HG02642 (cell line): ENCODE measurements at regions not wholly inside any gene's neighbourhood (a gene's known extent, or its start where the extent isn't known, plus 50 kb on each side); places are given as distances from the start of the nearest gene placed in this dataset.
"Not testable (repeated sequence)": the region's sequence is repeated elsewhere in the genome, so short reads cannot be mapped to it uniquely, and the experiment has no call there.

ENCODE experiments used
- ATAC-seq: cut with Tn5 transposase; IDR thresholded peaks from one replicate; pipeline ENCODE4 v1.9.1; 2021; ENCODE audit warnings: mild to moderate bottlenecking; ENCODE audit not compliant: unreplicated experiment, poor library complexity

DNA sequence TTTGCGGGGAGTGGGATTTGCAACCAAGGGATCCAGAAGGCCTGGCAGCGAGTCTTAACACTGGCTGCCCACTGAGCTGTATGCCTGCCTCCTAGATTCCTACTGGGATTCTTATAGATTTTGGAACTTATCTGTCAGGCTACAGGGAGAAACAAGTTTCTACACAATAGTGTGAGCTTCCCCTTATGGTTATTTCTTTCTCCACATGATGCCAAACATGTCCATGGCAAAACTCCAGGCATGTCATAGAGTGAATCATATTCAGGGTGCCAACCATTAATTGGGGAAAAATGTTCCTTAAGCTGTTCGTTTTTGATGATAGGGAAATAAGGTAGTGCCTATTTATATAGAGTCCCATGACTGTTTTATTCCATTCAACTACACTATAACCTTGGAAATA is 1185.2 kb upstream of the CELF4 start:
- ATAC-seq = no peak

DNA sequence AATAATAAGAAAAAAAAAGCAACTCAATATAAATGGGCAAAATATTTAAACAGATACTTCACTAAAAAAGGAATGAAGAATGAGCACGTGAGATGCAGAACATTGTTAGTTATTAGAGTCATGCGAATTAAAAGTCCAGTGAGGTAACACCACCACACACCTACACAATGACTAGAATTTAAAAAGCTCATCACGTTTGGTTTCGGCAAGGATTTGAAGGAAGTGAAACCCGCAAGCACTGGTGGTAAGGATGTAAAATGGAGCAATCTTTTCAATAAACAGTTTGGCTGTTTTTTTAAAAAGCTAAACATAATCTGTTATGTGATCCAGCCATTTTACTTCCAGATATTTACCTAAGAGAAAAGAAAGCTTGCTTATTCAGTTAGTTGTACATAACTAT is 1181.6 kb upstream of the CELF4 start:
- no peak for ATAC-seq

DNA sequence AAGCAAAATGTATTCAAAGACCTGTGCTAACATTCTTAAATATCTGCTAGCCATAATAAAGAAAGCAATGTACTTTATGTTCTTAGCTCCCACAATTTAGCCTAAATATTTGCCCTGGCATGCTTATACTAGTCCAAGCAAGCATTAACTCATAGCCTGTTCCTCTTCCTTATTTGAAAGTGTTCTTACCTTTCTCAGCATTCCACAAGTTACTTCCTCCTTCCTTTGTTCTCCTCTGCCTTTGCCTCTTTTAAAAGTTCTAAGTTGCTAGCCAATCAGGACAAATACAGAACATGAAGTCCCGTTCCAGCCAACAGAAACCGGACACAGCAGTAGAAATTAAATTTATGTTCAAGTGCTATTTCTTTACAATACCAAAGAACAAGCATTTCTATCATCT is 1154.6 kb upstream of the CELF4 start:
- ATAC-seq = not testable (repeated sequence)

DNA sequence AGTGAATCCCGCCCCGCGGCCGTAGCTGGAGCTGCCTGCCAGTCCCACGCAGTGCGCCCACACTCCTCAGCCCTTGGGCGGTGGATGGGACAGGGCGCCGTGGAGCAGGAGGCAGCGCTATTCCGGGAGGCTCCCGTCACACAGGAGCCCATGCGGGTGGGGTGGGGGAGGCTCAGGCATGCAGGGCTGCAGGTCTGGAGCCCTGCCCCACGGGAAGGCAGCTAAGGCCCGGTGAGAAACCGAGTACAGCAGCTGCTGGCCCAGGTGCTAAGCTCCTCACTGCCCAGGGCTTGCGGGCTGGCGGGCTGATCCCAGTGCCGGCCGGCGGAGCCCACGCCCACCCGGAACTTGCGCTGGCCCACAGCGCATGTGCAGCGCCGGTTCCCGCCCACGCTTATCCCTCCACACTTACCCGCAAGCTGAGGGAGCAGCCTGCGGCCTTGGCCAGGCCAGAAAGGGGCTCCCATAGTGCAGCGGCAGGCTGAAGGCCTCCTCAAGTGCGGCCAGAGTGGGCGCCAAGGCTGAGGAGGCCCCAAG is 1152.8 kb upstream of the CELF4 start:
- no peak for ATAC-seq

DNA sequence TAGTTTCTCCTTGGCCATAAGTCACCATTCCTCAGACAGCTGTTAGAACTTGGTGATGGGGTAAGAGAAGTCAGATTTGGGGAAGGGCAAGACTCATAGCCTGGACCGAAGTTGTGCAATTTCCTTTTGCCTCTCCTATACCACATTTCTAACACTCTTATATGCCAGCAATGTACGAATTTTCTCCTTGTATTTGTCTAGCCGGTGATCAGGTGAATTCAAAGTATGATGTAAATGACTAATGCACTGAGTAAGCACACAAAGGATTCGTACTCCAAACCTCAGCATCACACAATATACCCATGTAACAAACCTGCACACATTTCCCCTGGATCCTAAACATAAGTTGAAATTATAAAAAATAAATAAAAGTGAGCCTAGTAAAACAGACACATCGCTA is 1143.5 kb upstream of the CELF4 start:
- ATAC-seq = no peak

DNA sequence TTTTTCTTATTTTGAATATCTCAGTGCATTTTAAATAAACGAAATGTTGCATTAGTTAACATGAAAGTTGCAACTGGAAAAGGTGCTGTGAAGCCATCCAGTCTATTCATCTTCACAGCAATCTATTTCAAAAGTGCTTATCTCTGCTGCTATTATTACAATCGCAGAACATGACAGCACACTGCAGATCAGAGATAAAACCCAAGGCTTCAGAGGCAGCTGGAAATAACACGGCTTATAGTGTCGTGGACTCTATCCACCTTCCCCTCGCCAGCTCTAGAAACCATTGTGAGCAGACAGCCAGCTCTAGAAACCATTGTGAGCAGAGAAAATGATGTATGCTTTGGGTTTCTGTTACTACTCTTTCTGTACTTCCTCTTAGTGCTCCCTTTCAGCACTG is 1140.8 kb upstream of the CELF4 start:
- ATAC-seq = no peak

DNA sequence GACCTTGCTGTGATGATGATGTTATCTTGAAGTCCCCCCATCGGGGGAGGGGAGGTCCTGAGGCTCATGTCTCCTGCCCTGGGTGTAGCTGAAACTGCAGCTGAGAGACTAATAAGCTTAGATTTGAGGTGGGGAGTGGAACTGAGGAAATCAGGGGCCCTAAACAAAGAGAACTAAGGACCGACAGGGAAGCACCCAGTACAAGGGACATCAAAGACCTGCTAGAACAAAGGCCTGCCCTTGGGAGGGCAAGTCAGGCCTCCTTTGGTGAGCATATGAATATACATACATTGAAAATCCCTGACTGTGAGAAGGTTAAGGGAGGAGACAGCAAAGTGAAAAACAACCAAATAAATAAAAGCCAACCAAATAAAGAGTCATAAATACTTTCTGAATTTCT is 1132.5 kb upstream of the CELF4 start:
- ATAC-seq = no peak

DNA sequence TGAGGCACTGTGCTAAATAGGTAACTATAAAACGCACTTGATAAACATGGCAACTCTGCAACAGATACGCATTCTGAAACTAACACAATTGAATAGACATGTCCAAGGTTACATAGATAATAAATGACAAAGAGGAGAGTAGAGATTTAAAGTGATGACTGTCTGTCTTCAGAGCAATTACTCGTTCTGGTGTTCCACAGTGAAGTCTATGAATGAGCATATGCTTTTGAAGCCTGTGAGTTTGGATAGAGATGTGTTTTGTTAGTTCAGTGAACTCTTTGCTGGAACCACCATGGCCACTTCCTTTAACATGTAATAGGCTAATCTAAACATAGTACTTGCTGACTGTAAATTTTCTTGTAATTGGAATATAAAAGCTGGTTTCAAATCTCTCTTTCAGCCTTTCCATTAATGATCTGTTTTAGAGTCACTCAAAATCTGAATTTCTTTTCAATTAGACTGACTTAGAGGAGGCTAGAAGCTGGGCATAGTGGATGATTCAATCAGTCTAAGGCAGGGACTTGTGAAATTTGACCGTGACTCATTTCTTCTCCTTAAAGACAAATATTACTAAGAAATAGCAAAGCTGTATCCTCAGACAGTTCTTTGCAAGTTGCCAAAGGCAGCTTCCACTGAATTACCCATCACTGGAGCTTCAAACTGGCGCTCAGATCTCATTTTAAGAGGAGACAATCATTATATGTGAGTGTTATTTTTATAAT is 1130.1 kb upstream of the CELF4 start:
- ATAC-seq = no peak

DNA sequence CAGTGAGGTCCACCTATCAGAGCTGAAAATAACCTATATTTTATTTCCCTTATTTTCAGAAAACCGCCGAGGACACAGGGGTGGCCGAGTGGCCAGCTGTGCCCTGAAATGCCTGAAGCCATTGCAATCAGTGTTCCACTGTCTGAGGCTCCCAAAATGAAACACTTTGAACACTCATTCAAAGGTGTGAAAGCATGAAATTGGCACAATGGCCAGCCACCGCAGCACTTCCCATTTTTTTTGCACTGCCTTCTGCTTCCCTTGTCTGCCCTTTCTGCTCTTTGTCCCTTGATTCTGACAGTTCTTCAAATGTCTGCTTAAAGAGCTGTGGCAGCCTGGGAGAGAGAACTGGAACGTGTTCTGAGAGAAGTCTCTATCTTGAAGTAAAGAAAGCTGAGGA is 1127.5 kb upstream of the CELF4 start:
- no peak for ATAC-seq

DNA sequence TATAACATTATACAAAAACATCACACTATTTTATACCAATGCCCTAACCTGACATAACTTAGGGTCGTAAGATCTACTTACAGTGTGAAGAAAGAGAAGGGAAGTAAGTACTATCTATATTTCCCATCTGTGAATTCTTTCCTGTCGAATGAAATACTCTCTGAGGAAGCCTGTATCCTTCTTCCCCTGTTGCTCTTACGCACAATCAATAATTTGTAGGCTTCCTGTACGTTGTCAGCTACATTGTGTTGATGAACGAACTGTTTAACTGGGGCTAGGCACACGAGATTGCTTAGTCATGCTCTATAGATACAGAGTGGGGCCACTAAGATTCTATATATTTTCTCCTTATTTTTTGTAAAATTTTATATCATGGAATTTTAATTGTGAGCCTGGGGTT is 1125.0 kb upstream of the CELF4 start:
- ATAC-seq = no peak

DNA sequence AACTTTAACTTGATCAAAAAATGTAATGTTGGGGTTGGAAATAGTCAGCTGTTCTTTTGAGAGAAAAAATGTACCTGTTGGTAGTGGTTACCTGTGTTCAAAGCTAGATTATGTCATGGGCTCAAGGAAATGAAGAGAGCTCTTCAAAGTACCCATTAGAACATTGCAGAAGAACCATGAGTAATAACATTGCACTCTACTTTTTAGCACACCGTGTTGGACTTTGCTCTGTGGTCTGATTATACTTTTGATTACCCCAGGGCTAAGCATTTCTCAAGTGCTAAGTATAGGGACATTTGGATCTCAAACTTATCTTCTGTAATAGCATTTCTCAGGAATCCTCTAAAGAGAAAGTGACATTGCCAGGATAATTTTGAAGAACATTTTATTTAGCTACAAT is 1122.8 kb upstream of the CELF4 start:
- ATAC-seq = no peak

DNA sequence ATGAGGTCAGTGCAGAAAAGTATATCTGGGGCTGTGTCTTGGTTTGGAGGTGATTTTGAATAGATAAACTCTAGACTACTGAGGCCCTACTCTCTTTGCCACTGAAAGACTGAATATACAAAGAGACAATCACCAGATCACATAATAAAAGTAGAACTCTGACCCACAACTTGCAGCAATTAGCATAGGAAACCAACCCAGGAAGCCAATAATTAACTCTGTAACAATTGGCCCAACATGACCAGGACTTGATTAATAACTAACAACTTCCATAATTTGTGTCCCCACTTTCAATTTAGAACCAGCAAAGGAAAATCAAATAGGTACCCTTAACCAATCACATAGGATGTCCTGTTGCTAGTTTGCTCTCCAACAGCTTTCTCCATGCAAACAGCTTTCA is 1104.9 kb upstream of the CELF4 start:
- no peak for ATAC-seq

DNA sequence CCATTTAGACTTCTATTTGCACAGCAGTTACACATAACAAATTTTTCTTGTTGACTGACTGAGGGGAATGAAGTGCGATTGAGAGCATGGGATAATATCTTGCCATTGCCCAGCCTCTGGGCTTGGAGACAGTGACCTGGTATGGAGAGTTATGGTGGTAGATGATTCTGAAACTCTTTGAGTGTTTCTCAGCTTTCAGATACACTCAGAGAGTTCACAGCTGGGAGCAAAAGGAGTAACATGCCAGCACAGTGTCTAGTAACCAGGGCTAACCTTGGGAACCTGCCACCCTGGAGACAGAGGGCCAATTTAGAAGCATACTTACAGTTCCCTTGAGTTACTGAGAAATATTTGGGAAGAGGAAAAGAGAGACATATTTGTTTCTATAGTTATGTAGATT is 1099.3 kb upstream of the CELF4 start:
- ATAC-seq = no peak

DNA sequence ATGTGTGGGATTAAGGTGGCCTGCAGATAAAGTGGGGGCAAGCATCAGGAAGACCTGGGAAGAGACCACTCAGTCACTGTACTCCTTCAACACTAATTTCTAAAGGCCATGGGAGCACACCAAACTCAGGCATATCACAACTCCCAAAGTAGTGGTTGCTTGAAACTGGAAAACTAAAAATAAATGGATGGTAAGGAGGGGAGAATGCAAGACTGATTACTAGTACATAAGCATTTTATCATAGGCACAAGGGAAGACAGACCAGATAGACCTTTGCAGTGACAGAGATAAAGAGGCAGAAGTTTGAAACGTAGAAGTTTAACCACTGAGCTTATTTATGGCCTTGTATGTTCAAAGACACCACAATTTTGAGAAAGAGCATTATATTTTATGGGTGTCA is 1098.1 kb upstream of the CELF4 start:
- ATAC-seq = no peak

DNA sequence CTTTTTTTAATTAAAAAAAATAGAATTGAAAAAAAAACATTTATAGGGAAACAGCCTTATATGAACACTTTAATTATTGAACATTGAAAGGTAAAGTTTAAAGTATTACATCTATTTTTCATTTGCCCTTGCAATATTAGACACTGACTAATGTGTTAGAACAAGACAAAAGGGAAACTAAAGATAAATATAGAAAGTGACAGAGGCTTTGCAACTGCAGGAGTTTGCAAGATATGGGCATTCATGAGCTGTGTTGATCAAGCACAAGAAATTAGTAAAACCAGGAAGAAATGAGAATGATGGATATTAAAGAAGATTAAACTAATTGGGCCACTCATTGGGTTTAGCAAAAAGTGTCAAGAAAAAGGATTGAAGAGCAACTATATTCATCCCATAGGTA is 1097.7 kb upstream of the CELF4 start:
- no peak for ATAC-seq

DNA sequence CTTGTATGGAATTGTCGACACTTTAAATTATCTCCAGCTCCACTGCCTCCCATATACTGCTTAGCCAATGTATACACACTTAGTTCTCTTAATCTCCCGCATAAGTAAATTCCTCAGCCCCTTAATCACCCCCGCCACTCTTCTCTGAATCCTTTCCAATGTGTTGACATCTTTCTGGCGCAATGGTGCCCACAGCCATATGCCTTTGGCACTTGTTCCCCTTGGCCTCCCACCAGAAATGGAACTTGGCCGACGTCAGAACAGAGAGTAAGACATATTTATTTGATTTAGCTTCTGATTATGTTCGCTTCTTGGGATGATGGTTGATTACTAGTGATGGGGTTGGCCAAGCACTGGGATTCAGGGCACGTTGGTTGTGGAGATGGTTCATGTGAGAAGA is 1089.3 kb upstream of the CELF4 start:
- no peak for ATAC-seq

DNA sequence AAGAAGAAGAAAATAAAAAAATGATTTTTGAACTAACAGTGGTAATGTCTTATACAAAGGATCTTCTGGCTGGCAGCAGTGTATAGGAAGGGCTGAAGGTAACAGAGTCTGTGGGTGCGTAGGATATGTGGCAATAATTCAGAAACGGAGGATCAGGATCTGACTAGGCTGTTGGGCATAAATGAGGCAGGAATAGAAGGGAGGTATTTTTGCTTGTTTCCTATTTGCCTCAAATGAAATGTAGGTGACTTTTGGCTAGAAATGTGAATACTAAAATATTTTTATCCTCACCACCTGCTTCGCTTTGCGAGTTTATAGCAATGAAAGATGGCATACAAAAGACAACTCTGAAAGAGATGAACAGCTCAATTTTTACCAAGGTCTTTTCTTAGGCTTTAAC is 1086.1 kb upstream of the CELF4 start:
- no peak for ATAC-seq

DNA sequence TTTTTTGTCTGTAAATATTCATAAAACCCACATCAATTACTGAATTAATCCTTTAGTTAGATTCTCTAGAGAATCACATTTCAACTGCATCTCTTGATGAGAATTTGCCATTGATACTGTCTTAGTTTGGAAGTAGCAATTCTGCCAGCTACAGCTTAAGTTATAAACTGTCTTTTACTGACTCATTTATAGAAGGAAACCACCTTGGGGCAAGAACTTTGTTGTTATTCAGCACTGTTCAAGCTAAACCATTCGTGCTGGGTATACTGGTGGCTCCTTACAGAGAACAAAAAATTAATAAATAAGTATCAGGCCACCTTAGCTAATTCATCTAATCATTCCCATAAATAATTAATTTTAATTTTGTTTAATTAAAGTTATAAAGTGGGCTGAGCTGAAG is 1082.6 kb upstream of the CELF4 start:
- no peak for ATAC-seq

DNA sequence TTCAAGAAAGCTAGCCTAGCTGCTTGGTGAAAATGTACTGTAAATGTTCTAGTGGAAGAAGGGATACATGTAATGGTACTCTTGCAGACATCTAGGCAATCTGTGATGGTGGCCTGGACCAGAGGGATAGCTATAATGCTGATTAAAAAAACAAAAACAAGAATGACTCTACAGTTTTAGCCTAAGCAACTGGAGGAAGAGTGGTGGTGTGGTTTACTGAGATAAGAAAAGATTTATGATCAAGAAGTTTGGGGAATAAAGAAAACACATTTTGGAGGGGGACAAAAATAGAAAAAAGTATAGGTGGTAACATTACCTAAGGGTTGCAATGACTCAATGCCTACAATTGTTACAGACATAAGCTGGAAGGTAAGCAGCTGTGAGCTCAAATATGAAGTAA is 1080.7 kb upstream of the CELF4 start:
- ATAC-seq = no peak

DNA sequence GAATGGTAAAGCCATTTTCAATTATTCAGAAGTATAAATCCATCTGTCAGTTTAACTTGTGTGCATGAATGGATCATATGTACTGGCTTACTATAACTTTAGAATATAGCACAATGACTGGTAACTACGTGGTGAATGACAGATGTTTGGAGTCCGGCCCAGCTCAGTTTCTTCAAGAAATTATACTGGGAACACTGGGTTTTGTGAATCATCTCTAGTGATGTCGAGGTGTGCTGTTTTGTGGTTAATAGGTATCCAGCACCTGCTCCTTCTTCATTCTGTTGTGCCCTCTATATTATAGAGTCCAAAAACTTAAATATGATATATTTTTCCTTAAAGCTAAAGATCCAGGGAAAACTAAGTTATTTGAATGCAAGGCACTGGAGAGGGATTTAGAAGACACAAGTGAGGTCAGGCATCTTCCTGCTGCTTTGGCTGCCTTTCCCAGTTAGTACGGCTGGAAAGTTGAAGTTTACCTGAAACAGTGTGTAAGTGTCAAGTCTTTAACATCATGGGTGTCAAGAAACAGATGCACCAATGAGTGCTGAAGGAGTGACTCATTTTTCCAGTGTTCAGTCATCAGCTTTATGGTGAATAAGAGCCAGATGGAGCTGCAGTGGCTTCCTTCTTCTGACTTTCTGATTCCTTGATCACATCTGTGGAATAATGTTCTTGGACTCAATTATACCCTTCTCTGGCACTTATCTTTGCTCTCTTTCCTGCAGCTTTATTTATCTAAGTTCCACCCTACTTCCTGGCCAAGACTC is 1079.5 kb upstream of the CELF4 start:
- ATAC-seq = no peak

DNA sequence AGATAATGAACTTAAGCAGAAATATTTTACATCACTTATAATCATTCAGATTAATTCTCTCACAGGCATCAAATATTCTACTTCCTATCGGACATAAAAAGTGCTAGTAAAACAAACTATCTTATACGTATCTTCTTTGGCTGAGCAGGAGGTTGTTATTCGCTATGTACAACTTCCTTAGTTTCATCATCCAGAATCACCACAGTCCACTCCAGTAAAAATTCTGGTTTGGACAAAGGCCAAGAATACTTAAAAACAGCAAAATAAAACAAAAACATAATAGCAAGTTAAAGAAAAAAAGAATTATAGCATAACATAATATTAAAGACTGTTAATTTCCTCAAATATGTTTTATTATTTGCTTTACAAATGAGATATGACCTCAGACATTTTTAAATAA is 1077.1 kb upstream of the CELF4 start:
- no peak for ATAC-seq

DNA sequence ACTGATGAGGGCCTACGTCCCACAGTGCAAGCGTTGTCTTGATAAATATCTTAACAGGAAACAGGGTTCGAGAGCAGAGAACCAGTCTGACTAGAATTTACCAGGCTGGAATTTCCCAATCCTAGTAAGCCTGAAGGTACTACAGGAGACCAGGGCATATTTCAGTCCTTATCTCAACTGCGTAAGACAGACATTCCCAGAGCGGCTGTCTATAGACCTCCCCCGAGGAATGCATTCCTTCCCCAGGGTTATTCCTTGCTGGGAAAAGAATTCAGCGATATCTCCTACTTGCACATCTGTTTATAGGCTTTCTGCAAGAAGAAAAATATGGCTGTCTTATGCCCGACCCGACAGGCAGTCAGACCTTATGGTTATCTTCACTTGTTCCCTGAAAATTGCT is 1074.1 kb upstream of the CELF4 start:
- ATAC-seq = not testable (repeated sequence)
